Prostate gland (tissue), 2 donors: ENCODE measurements at regions not wholly inside any gene's neighbourhood (a gene's known extent, or its start where the extent isn't known, plus 50 kb on each side); places are given as distances from the start of the nearest gene placed in this dataset.

Experiments used
- DNase-seq: peaks from one replicate; pipeline ENCODE4 v3.0.0-alpha.2; 2019; ENCODE audit warnings: low spot score
- H3K27ac ChIP-seq, 2 donors: fragments of 200-600 bp; sonication (generic); 2 replicates each; pipeline ENCODE4 v1.5.1; 2017 to 2019
- H3K27me3 ChIP-seq: fragments of 200-600 bp; sonication (generic); replicated peaks from 2 replicates; pipeline ENCODE4 v1.5.1; 2019; ENCODE audit not compliant: insufficient read depth
- H3K36me3 ChIP-seq, 2 donors: fragments of 200-600 bp; sonication (generic); 1 replicate in 1 of 2; 2 replicates in 1 of 2; pipeline versions ENCODE4 v1.5.1 to v1.8.1; 2017 to 2019
- H3K4me1 ChIP-seq: fragments of 200-600 bp; sonication (generic); replicated peaks from 2 replicates; pipeline ENCODE4 v1.5.1; 2019
- H3K4me3 ChIP-seq, 2 donors: fragments of 200-600 bp; sonication (generic); 2 replicates each; pipeline ENCODE4 v1.5.1; 2017 to 2019
- H3K9me3 ChIP-seq: fragments of 200-600 bp; sonication (generic); 2 replicates; pipeline ENCODE4 v1.5.1; 2017
- POLR2A ChIP-seq: fragments of 450-650 bp; IDR thresholded peaks from one replicate; pipeline ENCODE4 v1.6.1; 2016; ENCODE audit warnings: antibody characterized with exemption, mild to moderate bottlenecking
- POLR2AphosphoS5 ChIP-seq: sonication (generic); formaldehyde crosslinking; IDR thresholded peaks from one replicate; pipeline ENCODE4 v1.6.1; 2017; ENCODE audit warnings: antibody characterized with exemption
- WGBS: methylation state at CpG from one replicate; pipeline ENCODE4 v1.1.5; 2018; 5-methylcytosine and 5-hydroxymethylcytosine counted together
- intact Hi-C: fragments of 100-400 bp; cut with DNase I; formaldehyde crosslinking; loops from one replicate; pipeline ENCODE4 v1.14.2; 2022
- TF ChIP-seq, protein P1 (sequence below), 4 experiments: fragments of 200-600 bp in 2 of 4; fragments of 450-650 bp in 2 of 4; sonication (generic) in 2 of 4; IDR thresholded peaks; 1 replicate in 3 of 4; 2 replicates in 1 of 4; pipeline ENCODE4 v1.5.1; 2016 to 2019; ENCODE audit warnings: antibody characterized with exemption in 4 of 4, mild to moderate bottlenecking in 2 of 4, moderate library complexity in 2 of 4

DNA sequence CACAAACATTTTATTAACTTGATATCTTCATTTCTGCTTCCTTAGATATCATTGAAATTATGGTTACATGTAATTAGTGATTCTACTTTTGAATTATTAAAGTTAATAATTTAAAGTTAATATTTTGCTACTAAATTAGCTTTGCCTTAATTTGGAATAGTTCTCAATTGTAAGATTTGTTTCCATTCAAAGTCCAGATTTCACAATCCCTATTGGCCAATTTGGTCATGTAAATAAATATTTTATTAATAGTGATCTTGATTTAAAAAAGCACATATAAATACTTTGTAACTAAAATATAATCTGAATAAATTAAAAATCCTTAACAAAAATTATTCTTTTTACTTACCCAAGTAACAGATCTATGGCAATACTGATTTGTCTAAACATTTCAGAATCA, 1558.6 kb downstream of the NCAM2 start:
- no peak overlapping the region for H3K4me3 ChIP-seq
- H3K9me3 ChIP-seq, result no peaks in the 10 kb centered on the region
- no peaks in the 10 kb centered on the region for H3K4me1 ChIP-seq
- H3K27ac ChIP-seq, result no peak overlapping the region
- H3K36me3 ChIP-seq, result no peaks in the 10 kb centered on the region
- no peak for TF ChIP-seq POLR2AphosphoS5
- TF ChIP-seq, protein P1, sequence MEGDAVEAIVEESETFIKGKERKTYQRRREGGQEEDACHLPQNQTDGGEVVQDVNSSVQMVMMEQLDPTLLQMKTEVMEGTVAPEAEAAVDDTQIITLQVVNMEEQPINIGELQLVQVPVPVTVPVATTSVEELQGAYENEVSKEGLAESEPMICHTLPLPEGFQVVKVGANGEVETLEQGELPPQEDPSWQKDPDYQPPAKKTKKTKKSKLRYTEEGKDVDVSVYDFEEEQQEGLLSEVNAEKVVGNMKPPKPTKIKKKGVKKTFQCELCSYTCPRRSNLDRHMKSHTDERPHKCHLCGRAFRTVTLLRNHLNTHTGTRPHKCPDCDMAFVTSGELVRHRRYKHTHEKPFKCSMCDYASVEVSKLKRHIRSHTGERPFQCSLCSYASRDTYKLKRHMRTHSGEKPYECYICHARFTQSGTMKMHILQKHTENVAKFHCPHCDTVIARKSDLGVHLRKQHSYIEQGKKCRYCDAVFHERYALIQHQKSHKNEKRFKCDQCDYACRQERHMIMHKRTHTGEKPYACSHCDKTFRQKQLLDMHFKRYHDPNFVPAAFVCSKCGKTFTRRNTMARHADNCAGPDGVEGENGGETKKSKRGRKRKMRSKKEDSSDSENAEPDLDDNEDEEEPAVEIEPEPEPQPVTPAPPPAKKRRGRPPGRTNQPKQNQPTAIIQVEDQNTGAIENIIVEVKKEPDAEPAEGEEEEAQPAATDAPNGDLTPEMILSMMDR (IDR thresholded peaks at IDR 0.05), result no peak
- TF ChIP-seq POLR2A, result no peak
- DNase-seq, result no peak
- intact Hi-C loops, result no loop called here
- no peaks in the 10 kb centered on the region for H3K27me3 ChIP-seq

DNA sequence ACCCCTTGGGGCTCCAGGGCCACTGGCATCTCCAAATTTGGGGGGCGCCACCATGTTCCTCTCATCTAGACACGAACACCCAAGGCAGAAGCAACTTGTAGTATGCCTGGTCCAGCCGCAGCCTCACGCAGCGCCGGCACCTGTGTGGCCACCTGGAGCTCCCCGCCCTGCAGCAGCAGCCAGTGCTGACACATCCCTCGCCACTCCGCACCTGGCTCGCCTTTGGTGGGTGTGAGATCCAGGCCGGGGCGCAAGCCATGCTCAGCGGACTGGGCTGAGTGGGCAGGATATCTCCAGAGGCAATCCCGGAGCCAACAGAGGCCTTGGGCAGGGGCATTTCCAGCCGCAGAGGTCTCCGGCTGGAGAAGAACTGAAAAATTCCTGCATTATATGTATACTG, 1563.7 kb downstream of the NCAM2 start:
- intact Hi-C loops, result no loop called here
- Histone ChIP-seq H3K27ac (no peak overlapping the region), H3K9me3 (no peaks in the 10 kb centered on the region), H3K4me1 (no peaks in the 10 kb centered on the region), H3K4me3 (no peak overlapping the region), H3K36me3 (no peaks in the 10 kb centered on the region), H3K27me3 (no peaks in the 10 kb centered on the region)
- DNase-seq, result no peak
- TF ChIP-seq, protein P1 (IDR thresholded peaks at IDR 0.05), result no peak
- TF ChIP-seq POLR2A (no peak), POLR2AphosphoS5 (no peak)
- 98% methylated on average over 16 of the region's 16 CpGs for WGBS

DNA sequence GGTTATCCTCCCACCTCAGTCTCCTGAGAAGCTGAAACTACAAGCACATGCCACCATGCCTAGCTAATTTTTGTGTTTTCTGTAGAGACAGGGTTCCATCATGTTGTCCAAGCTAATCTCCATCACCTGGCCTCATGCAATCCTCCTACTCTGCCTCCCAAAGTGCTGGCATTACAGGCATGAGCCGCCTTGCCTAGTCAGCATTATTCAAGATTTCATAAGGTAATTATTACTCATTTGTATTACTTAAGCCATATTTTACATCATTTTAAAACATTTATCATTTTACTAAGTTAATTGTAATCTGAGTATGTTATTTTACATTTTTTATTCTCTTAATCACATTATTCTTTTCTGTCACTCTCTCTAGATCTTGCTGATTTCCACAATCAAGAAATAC, 1575.6 kb downstream of the NCAM2 start:
- 81% methylated on average over 1 of the region's 1 CpG for WGBS
- no peaks in the 10 kb centered on the region for H3K27me3 ChIP-seq
- no peaks in the 10 kb centered on the region for H3K9me3 ChIP-seq
- no peak overlapping the region for H3K4me3 ChIP-seq
- TF ChIP-seq, protein P1 (IDR thresholded peaks at IDR 0.05), result no peak
- no peak for TF ChIP-seq POLR2A
- H3K4me1 ChIP-seq, result no peaks in the 10 kb centered on the region
- no peak overlapping the region for H3K27ac ChIP-seq
- no peak for DNase-seq
- no peaks in the 10 kb centered on the region for H3K36me3 ChIP-seq
- intact Hi-C loops, result no loop called here

DNA sequence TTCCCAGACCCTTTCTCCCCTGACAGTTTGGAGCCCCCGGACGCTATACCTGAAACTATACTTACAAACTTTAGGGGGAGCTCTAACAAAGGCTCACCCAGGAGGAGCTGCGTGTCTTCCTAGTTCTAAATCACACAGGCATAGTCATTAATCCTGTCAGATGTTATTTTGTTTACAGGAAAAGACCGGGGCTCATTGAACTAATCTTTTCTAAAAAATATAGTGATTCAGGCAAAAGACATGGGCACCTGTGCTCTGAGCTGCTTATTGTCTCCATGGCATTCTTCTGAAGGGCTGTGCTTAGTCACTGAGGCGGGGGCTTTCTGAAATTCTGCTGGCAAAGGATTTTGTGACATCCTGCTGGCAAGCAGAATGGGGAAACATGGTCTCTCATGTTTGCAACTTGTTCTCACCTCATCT, 1577.0 kb downstream of the NCAM2 start:
- Histone ChIP-seq H3K4me1 (no peaks in the 10 kb centered on the region), H3K9me3 (no peaks in the 10 kb centered on the region), H3K27me3 (no peaks in the 10 kb centered on the region), H3K27ac (no peak overlapping the region), H3K4me3 (no peak overlapping the region), H3K36me3 (no peaks in the 10 kb centered on the region)
- no peak for DNase-seq
- TF ChIP-seq, protein P1 (IDR thresholded peaks at IDR 0.05), result no peak
- TF ChIP-seq POLR2AphosphoS5, result no peak
- intact Hi-C loops, result no loop called here
- WGBS, result 8% methylated on average over 5 of the region's 5 CpGs

DNA sequence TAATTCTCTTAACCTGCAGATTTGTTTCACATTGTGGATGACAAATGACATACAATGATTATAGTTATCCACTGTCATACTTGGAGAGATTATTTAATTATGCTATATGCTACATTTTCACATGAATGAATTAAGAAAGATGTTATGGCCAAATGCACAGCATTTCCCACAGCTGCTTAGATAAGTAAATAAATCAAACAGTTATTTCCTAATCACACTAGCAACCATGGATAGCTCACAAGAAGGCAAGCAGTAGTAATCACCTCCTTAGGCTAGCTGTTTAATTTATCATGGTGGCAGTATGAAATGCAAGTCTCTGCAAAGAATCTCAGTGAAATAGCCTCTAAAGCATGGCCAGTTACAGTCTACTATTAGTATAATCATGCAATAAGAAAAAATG, 1581.5 kb downstream of the NCAM2 start:
- no peak for TF ChIP-seq POLR2AphosphoS5
- TF ChIP-seq, protein P1 (IDR thresholded peaks at IDR 0.05), result no peak
- no peak for TF ChIP-seq POLR2A
- no peak for DNase-seq
- Histone ChIP-seq H3K27me3 (no peaks in the 10 kb centered on the region), H3K9me3 (no peaks in the 10 kb centered on the region), H3K4me1 (no peaks in the 10 kb centered on the region), H3K4me3 (no peak overlapping the region), H3K36me3 (no peaks in the 10 kb centered on the region), H3K27ac (no peak overlapping the region)
- intact Hi-C loops, result no loop called here
